ENCODE measurements at regions not wholly inside any gene's neighbourhood (a gene's known extent, or its start where the extent isn't known, plus 50 kb on each side); places are given as distances from the start of the nearest gene placed in this dataset.

- no peak for DNase-seq (ENCODE audit: low spot score)
Measured at GRCh38 chr2:6474161-6475140, 391.3 kb downstream of the CMPK2 start.

- no peak for DNase-seq (ENCODE audit: low spot score)
Measured at GRCh38 chr2:6475155-6475940, 390.4 kb downstream of the CMPK2 start.

DNA sequence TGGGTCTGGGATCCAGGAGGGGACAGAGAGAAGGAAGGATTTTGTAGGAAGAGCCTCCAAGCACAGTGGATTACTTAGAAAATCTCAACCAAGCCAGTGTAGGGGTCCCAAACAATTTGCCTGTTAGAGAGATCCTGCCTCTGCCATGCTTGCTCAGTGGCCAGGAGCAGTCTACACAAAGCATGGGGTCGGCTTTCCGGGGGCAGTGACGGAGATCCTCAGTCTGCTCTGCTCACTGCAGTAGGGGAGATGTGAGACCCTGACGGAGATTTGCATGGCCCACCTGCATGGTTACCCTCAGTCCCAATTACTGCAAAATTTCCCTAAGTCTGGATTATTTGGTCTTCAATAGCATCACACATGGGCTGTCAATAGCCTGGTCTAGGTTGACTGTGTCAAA lies 385.2 kb downstream of the CMPK2 start:
- no peak for DNase-seq (ENCODE audit: low spot score)

- no peak for DNase-seq (ENCODE audit: low spot score)
Measured at GRCh38 chr2:6482256-6482655, 383.5 kb downstream of the CMPK2 start.

- no peak for DNase-seq (ENCODE audit: low spot score)
Measured at GRCh38 chr2:6487765-6488164, 377.9 kb downstream of the CMPK2 start.

DNA sequence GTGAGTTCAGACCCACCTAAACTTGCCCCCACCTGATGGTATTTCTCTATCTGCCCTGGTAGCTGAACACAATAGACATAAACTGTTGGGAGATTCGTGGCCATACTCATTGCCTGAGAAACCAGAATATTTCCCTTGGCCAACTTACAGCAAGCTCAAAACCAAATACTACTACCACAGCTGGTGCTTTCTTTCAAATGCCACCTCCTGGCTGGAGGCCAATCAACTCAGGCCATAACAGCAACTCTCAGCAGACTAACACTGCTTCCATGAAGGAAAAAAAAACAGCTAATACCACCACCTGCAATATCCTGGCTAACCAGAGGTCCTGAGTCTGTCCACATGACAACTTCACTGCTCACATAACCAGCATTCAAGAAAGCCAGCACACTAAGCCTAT lies 373.1 kb downstream of the CMPK2 start:
- no peak for DNase-seq (ENCODE audit: low spot score)

DNA sequence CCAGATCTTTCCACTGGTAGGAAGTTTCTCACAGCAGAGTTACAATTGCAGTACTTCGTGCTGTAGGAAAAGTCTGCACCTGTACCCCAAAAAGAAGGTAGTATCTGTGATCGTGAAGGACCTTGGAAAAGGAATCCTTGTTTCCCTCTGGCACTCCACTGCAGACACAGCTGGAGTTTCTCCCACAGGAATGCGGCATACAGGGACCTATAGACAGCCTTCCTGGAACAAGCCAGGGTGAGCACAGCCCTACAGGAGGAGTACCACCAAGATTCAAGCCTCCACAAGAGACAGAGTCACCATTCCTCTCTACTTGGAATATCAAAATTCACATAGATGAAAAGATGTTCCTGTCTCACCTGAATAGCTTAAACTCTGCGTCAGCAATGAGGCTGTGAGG lies 372.4 kb downstream of the CMPK2 start:
- DNase-seq (ENCODE audit: low spot score) = no peak

DNA sequence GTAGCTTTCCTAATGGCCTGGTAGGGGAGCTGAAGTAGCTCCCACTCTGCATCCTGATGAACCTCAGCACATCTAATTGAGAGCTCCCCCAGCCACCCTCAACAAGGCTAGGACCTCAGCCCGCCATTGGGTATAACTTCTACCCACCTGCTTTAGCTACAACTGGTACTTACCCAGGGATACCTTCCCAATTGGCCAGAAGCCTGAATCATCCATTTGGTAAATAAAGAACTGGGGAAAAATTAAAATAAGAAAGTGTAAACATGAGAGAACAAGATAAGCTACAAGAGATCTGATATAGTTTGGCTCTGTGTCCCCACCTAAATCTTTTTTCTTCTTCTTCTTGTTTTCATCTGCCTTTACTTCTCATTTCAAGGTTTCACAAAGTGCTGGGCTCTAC lies 372.0 kb downstream of the CMPK2 start:
- DNase-seq (ENCODE audit: low spot score) = no peak

DNA sequence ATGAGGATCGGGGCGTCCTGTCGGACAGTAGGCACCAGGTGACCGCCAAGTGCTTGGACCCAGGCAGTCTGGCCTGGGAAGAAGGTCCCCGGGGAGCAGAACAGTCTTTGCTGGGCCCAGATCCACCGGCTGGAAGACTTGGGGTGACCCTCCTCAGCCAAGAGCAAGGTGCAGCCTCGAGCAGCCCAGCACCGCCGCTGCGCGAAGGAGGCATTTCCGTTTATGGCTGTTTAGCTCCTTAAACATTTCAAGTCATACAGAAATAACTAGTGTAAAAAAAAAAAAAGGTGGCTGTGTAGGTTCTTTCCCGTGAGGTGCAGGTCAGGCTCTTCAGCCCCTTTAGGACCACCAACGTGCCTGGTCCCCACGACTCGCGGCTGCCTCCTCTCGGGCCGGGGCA lies 370.2 kb downstream of the CMPK2 start:
- no peak for DNase-seq (ENCODE audit: low spot score)

- no peak for DNase-seq (ENCODE audit: low spot score)
Measured at GRCh38 chr2:6496376-6496775, 369.3 kb downstream of the CMPK2 start.

DNA sequence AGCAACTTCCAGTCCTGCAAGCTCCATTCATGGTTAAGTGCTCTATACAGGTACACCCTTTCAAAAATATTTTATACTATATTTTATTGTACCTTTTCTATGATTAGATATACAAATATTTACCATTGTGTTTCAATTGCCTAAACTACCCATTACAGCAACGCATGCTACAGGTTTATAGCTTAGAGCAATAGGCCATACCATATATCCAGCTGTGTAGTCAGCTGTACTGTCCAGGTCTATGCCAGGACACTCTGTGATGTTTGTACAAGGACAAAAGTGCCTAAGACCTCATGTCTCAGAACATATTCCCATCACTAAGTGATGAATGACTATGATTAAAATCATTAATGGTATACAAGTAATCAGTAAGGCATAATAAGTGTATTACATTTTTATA lies 368.7 kb downstream of the CMPK2 start:
- no peak for DNase-seq (ENCODE audit: low spot score)

- no peak for DNase-seq (ENCODE audit: low spot score)
Measured at GRCh38 chr2:6498841-6499240, 366.9 kb downstream of the CMPK2 start.

- no peak for DNase-seq (ENCODE audit: low spot score)
Measured at GRCh38 chr2:6499691-6500090, 366.0 kb downstream of the CMPK2 start.

GRCh38 chr2:6506361-6506794 lies 359.3 kb downstream of the CMPK2 start:
- DNase-seq (ENCODE audit: low spot score) = no peak

GRCh38 chr2:6506859-6507258 lies 358.8 kb downstream of the CMPK2 start:
- no peak for DNase-seq (ENCODE audit: low spot score)

DNA sequence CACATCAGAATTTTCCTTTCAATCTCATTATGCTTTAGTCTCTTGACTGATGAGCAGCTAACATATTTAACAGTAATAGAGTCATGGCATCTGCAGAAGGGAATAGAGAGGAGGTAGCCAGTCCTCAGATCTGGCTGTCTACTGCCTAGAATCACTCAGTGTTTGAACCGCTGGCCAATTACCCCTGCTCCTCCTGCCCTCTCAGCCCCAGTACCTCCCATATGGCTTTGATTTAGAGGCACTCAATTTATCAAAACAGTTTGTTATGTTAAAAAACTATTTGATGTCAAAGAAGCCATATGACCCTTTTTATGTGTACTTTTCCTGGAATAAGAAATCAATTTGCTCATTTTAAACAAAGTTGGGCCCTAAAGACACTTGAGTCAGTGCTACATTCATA lies 355.2 kb downstream of the CMPK2 start:
- DNase-seq (ENCODE audit: low spot score) = no peak

DNA sequence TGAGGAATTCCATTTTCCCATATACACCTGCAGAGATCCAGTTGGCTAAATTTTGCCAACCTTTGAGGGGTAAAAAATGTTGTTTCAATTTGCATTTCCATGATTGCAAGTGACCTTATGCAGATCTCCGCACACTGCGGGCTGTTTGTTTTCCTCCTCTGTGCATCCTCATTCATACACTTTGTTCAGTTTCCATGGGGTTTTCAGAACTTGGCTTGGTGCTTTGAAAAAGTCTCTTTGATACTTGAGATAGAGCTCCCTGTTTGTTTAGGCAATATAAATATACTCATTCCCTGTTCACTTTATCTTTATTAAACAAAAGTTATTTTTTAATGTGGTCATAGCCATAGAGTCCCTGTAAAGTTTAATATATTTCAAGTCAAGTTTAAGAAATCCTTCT lies 353.1 kb downstream of the CMPK2 start:
- no peak for DNase-seq (ENCODE audit: low spot score)

DNA sequence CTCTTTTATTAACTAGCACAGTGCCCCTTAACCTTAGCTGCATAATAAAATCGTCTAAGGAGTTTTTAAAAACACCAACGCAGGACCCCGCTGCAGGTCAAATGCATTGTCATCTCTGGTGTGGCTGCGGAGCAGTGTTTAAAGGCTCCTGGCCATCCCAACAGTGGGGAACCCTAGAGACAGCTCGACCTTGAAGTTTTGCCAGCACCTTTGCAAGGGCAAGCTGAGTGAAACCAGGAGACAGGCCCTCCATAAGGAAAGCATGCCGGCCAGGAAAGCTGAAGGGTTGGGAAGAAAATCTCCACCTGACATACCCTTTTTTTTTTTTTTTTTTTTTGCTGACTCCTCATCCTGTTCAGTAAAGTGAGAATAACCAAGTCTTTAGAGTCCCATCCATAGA lies 349.0 kb downstream of the CMPK2 start:
- DNase-seq (ENCODE audit: low spot score) = no peak

DNA sequence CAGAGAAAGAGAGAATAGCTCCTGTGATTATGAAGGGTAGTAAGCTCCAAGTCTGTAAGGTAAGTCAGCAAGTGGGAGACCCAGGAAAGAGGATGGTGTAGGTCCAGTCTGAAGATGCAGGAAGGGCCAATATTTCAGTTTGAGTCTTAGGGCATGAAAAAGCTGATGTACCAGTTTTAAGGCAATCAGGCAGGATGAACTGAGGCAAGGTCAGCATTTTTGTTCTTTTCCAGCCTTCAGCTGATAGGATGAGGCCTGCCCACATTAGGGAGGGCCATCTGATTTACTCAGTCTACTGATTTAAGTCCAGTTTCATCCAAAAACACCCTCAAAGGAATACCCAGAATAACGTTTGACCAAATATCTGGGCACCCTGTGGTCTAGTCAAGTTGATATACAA lies 347.3 kb downstream of the CMPK2 start:
- no peak for DNase-seq (ENCODE audit: low spot score)

GRCh38 chr2:6523476-6523875 lies 342.2 kb downstream of the CMPK2 start:
- no peak for DNase-seq (ENCODE audit: low spot score)

DNA sequence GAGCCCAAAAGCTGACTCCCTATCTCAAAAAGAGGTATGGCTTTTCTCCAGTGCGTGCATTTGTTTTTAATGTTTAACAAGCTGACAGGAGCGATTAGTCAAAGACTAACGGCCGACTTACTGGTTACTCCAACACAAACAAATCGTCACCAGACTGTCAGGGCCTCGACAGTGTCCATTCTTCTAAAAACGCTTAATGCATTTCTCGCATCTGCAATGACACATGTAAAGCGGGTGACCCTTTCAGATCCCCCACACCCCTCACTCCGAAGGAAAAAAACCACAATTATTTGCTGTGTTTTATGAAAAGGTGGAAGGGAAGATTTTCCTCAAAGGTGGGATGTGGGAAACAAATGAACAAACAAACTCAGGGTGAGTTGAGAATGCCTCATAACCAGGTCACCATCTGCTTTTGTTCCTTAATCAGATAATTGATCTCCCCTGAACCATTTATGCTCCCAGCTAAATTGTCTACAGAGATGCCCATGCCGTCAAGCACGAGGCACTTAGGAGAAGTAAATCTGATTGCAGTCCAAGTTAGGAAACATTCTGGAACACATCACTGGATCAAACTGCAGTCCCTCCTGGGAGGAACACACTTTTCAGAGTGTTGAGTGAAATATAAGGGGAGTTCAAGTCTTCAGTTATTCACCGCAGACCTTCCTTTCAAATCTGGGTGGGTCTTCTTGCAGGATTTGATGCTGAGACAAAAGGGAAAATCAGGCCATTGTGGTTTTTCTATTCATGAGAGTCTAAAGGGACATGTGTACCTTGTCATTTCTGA lies 340.8 kb downstream of the CMPK2 start:
- DNase-seq (ENCODE audit: low spot score) = no peak

GRCh38 chr2:6525475-6525964 lies 340.2 kb downstream of the CMPK2 start:
- DNase-seq (ENCODE audit: low spot score) = no peak
